Myocyte (in vitro differentiated cells): ENCODE measurements at regions not wholly inside any gene's neighbourhood (a gene's known extent, or its start where the extent isn't known, plus 50 kb on each side); places are given as distances from the start of the nearest gene placed in this dataset.
"Not testable (repeated sequence)": the region's sequence is repeated elsewhere in the genome, so short reads cannot be mapped to it uniquely, and the experiment has no call there.

Experiments used
- DNase-seq: peaks from one replicate; pipeline ENCODE4 v3.0.0-alpha.2; 2012; ENCODE audit warnings: low read depth

GRCh38 chr11:87769661-87770060 is 405.6 kb downstream of the RAB38 start:
- DNase-seq: no peak

- DNase-seq: no peak
Measured at GRCh38 chr11:87767615-87768014, 407.6 kb downstream of the RAB38 start.

- DNase-seq: not testable (repeated sequence)
Measured at GRCh38 chr11:87764075-87764474, 411.2 kb downstream of the RAB38 start.

GRCh38 chr11:87754685-87755084 is 420.6 kb downstream of the RAB38 start:
- no peak for DNase-seq

- DNase-seq: no peak
Measured at GRCh38 chr11:87753143-87753542, 422.1 kb downstream of the RAB38 start.

- DNase-seq: no peak
Measured at GRCh38 chr11:87743007-87743406, 432.2 kb downstream of the RAB38 start.

- DNase-seq: no peak
Measured at GRCh38 chr11:87740968-87741367, 434.3 kb downstream of the RAB38 start.

GRCh38 chr11:87740451-87740850 is 434.8 kb downstream of the RAB38 start:
- DNase-seq: no peak

GRCh38 chr11:87739766-87740165 is 435.5 kb downstream of the RAB38 start:
- DNase-seq: no peak

- no peak for DNase-seq
Measured at GRCh38 chr11:87739261-87739660, 436.0 kb downstream of the RAB38 start.

- DNase-seq: no peak
Measured at GRCh38 chr11:87736928-87737327, 438.3 kb downstream of the RAB38 start.

- no peak for DNase-seq
Measured at GRCh38 chr11:87726506-87726905, 448.7 kb downstream of the RAB38 start.

- no peak for DNase-seq
Measured at GRCh38 chr11:87724358-87724757, 450.9 kb downstream of the RAB38 start.

GRCh38 chr11:87722756-87723565 is 452.3 kb downstream of the RAB38 start:
- DNase-seq: peak; percentile 24

GRCh38 chr11:87719326-87720073 is 455.7 kb downstream of the RAB38 start:
- DNase-seq: no peak

GRCh38 chr11:87712802-87713202 is 462.4 kb downstream of the RAB38 start:
- no peak for DNase-seq

- no peak for DNase-seq
Measured at GRCh38 chr11:87712391-87712790, 462.9 kb downstream of the RAB38 start.

- DNase-seq: not testable (repeated sequence)
Measured at GRCh38 chr11:87703589-87703988, 471.7 kb downstream of the RAB38 start.

GRCh38 chr11:87675993-87676392 is 499.2 kb downstream of the RAB38 start:
- DNase-seq: no peak

GRCh38 chr11:87666730-87667129 is 508.5 kb downstream of the RAB38 start:
- DNase-seq: no peak

GRCh38 chr11:87662287-87662686 is 513.0 kb downstream of the RAB38 start:
- DNase-seq: no peak

- no peak for DNase-seq
Measured at GRCh38 chr11:87660926-87661660, 514.1 kb downstream of the RAB38 start.
